MM.1S (cell line): ENCODE measurements at regions not wholly inside any gene's neighbourhood (a gene's known extent, or its start where the extent isn't known, plus 50 kb on each side); places are given as distances from the start of the nearest gene placed in this dataset.
"Not testable (repeated sequence)": the region's sequence is repeated elsewhere in the genome, so short reads cannot be mapped to it uniquely, and the experiment has no call there.

ENCODE experiments used
- DNase-seq: peaks from one replicate; pipeline ENCODE4 v3.0.0-alpha.2; 2015
- H2AFZ ChIP-seq: fragments of 300-600 bp; sonication (generic); 2 replicates; pipeline ENCODE4 v1.6.0; 2016; ENCODE audit warnings: antibody characterized with exemption, low read length
- H3F3A ChIP-seq: fragments of 300-600 bp; sonication (generic); 2 replicates; pipeline ENCODE4 v1.6.1; 2016; ENCODE audit warnings: mild to moderate bottlenecking, antibody characterized with exemption, low read length, moderate library complexity, mixed read lengths; ENCODE audit not compliant: insufficient read depth
- H3K27ac ChIP-seq: fragments of 300-600 bp; sonication (generic); 2 replicates; pipeline ENCODE4 v1.5.1; 2016; ENCODE audit warnings: mild to moderate bottlenecking, low read length
- H3K27me3 ChIP-seq: fragments of 300-600 bp; sonication (generic); replicated peaks from 2 replicates; pipeline ENCODE4 v1.6.0; 2016; ENCODE audit warnings: low read length; ENCODE audit not compliant: insufficient read depth
- H3K36me3 ChIP-seq: fragments of 300-600 bp; sonication (generic); replicated peaks from 2 replicates; pipeline ENCODE4 v1.6.1; 2016; ENCODE audit warnings: mild to moderate bottlenecking, low read length, mixed read lengths; ENCODE audit not compliant: insufficient read depth
- H3K4me1 ChIP-seq: fragments of 300-600 bp; sonication (generic); 2 replicates; pipeline ENCODE4 v1.6.1; 2016; ENCODE audit warnings: low read length, mixed read lengths
- H3K4me2 ChIP-seq: fragments of 300-600 bp; sonication (generic); 2 replicates; pipeline ENCODE4 v1.6.0; 2016; ENCODE audit warnings: low read depth, low read length
- H3K4me3 ChIP-seq: fragments of 300-600 bp; sonication (generic); 2 replicates; pipeline ENCODE4 v1.5.1; 2016; ENCODE audit warnings: low read length, mixed read lengths
- H3K79me2 ChIP-seq: fragments of 300-600 bp; sonication (generic); 2 replicates; pipeline ENCODE4 v1.6.1; 2016; ENCODE audit warnings: mixed run types, low read length, mixed read lengths
- H3K9ac ChIP-seq: fragments of 300-600 bp; sonication (generic); 2 replicates; pipeline ENCODE4 v1.6.1; 2016; ENCODE audit warnings: low read length, mixed read lengths
- H3K9me2 ChIP-seq: fragments of 300-600 bp; sonication (generic); replicated peaks from 2 replicates; pipeline ENCODE4 v1.6.1; 2016; ENCODE audit warnings: mild to moderate bottlenecking, low read length, mixed read lengths; ENCODE audit not compliant: insufficient read depth
- H3K9me3 ChIP-seq: fragments of 300-600 bp; sonication (generic); replicated peaks from 2 replicates; pipeline ENCODE4 v1.6.1; 2016; ENCODE audit warnings: mild to moderate bottlenecking, low read length, mixed read lengths; ENCODE audit not compliant: insufficient read depth
- H4K20me1 ChIP-seq: fragments of 300-600 bp; sonication (generic); 2 replicates; pipeline ENCODE4 v1.6.1; 2016; ENCODE audit warnings: mild to moderate bottlenecking, low read length, moderate library complexity, mixed read lengths; ENCODE audit not compliant: insufficient read depth
- CTCF ChIP-seq: fragments of 300-600 bp; sonication (generic); IDR thresholded peaks from 2 replicates; pipeline ENCODE4 v1.5.1; 2016; ENCODE audit warnings: antibody characterized with exemption, low read length, mixed read lengths
- EZH2 ChIP-seq: fragments of 300-600 bp; sonication (generic); optimal IDR thresholded peaks from 2 replicates; pipeline ENCODE3; 2017; ENCODE audit warnings: low read depth, mild to moderate bottlenecking, antibody characterized with exemption, low read length, mixed read lengths
- EZH2phosphoT487 ChIP-seq: fragments of 300-600 bp; sonication (generic); IDR thresholded peaks from 2 replicates; pipeline ENCODE4 v1.6.1; 2018; ENCODE audit warnings: antibody characterized with exemption, low read length

- no peaks in the 10 kb centered on the region for H3K79me2 ChIP-seq
- no peaks in the 10 kb centered on the region for H4K20me1 ChIP-seq
- H3K4me1 ChIP-seq: no peaks in the 10 kb centered on the region
- H3K4me2 ChIP-seq: no peak overlapping the region
- DNase-seq: no peak
- H3K4me3 ChIP-seq: no peak overlapping the region
- no peak overlapping the region for H3K9ac ChIP-seq
- no peaks in the 10 kb centered on the region for H3F3A ChIP-seq
- TF ChIP-seq EZH2: no peak
- TF ChIP-seq CTCF: no peak
- TF ChIP-seq EZH2phosphoT487: no peak
- no peaks in the 10 kb centered on the region for H3K27me3 ChIP-seq
- H3K27ac ChIP-seq: no peak overlapping the region
- no peaks in the 10 kb centered on the region for H3K36me3 ChIP-seq
- no peak overlapping the region for H2AFZ ChIP-seq
- no peaks in the 10 kb centered on the region for H3K9me3 ChIP-seq
- no peaks in the 10 kb centered on the region for H3K9me2 ChIP-seq
These were observed 786.8 kb upstream of the DDX18 start for GRCh38 chr2:117027646-117028045.

GRCh38 chr2:117028708-117029107 is 785.8 kb upstream of the DDX18 start:
- not testable (repeated sequence) for H3K9me2 ChIP-seq, H3K9me3 ChIP-seq, H3K4me3 ChIP-seq, H3K36me3 ChIP-seq, H3K27ac ChIP-seq, H3K4me2 ChIP-seq, H4K20me1 ChIP-seq, H3K27me3 ChIP-seq, H3F3A ChIP-seq, H3K9ac ChIP-seq, H3K79me2 ChIP-seq, H2AFZ ChIP-seq, H3K4me1 ChIP-seq, DNase-seq

- no peaks in the 10 kb centered on the region for H3F3A ChIP-seq
- no peak overlapping the region for H3K4me2 ChIP-seq
- peaks cover 4% of the 10 kb centered on the region; the same call in 1 of the 2 replicates for H3K4me1 ChIP-seq
- H3K9me3 ChIP-seq: no peaks in the 10 kb centered on the region
- H2AFZ ChIP-seq: no peak overlapping the region
- no peaks in the 10 kb centered on the region for H3K27me3 ChIP-seq
- no peaks in the 10 kb centered on the region for H3K36me3 ChIP-seq
- no peak for DNase-seq
- no peaks in the 10 kb centered on the region for H3K9me2 ChIP-seq
- H3K27ac ChIP-seq: no peak overlapping the region
- no peaks in the 10 kb centered on the region for H3K79me2 ChIP-seq
- no peaks in the 10 kb centered on the region for H4K20me1 ChIP-seq
- TF ChIP-seq EZH2 (no peak), EZH2phosphoT487 (no peak), CTCF (no peak)
- H3K9ac ChIP-seq: no peak overlapping the region
- no peak overlapping the region for H3K4me3 ChIP-seq
These were observed 758.8 kb upstream of the DDX18 start for GRCh38 chr2:117055499-117056375.

- no peaks in the 10 kb centered on the region for H3F3A ChIP-seq
- no peak overlapping the region for H3K4me3 ChIP-seq
- H3K27ac ChIP-seq: no peak overlapping the region
- no peaks in the 10 kb centered on the region for H3K79me2 ChIP-seq
- no peaks in the 10 kb centered on the region for H3K36me3 ChIP-seq
- H3K9me3 ChIP-seq: no peaks in the 10 kb centered on the region
- DNase-seq: no peak
- H3K27me3 ChIP-seq: no peaks in the 10 kb centered on the region
- H3K9ac ChIP-seq: no peak overlapping the region
- H2AFZ ChIP-seq: no peak overlapping the region
- no peaks in the 10 kb centered on the region for H4K20me1 ChIP-seq
- H3K4me2 ChIP-seq: no peak overlapping the region
- peaks cover 4% of the 10 kb centered on the region; the same call in 1 of the 2 replicates for H3K4me1 ChIP-seq
- H3K9me2 ChIP-seq: no peaks in the 10 kb centered on the region
- TF ChIP-seq EZH2phosphoT487 (no peak), EZH2 (no peak), CTCF (no peak)
These were observed 758.1 kb upstream of the DDX18 start for GRCh38 chr2:117056376-117056748.
